WTC11 (cell line): ENCODE measurements at regions not wholly inside any gene's neighbourhood (a gene's known extent, or its start where the extent isn't known, plus 50 kb on each side); places are given as distances from the start of the nearest gene placed in this dataset.

ENCODE experiments used
- ATAC-seq: fragments of 200-7000 bp; cut with Tn5 transposase; 2 replicates; pipeline ENCODE4 v1.10.0; 2021; ENCODE audit warnings: mild to moderate bottlenecking, moderate library complexity
- CTCF ChIA-PET: fragments of 300-600 bp; sonication (Branson Sonifier 250); formaldehyde crosslinking; loops from one replicate; lab custom pipeline; 2021; ENCODE audit warnings: antibody characterized with exemption; lab: Charles Lee
- POLR2A ChIA-PET: fragments of 350-600 bp; sonication (Branson Sonifier 250); formaldehyde crosslinking; loops from one replicate; lab custom pipeline; 2021; ENCODE audit warnings: antibody characterized with exemption; lab: Charles Lee
- DNase-seq: peaks from one replicate; pipeline ENCODE4 v3.0.0; 2021; ENCODE audit warnings: low spot score
- H3K27ac Mint-ChIP-seq: 2 replicates; pipeline ENCODE4 v1.8.0; 2021; ENCODE audit warnings: mixed read lengths
- H3K27me3 Mint-ChIP-seq: 2 replicates; pipeline ENCODE4 v1.8.0; 2021; ENCODE audit warnings: low read depth, mild to moderate bottlenecking, moderate library complexity, mixed read lengths
- H3K36me3 Mint-ChIP-seq: 2 replicates; pipeline ENCODE4 v1.8.0; 2021; ENCODE audit warnings: mixed read lengths
- H3K4me1 Mint-ChIP-seq: 2 replicates; pipeline ENCODE4 v1.8.0; 2022; ENCODE audit warnings: mixed read lengths
- H3K4me3 Mint-ChIP-seq: 2 replicates; pipeline ENCODE4 v1.8.0; 2021; ENCODE audit warnings: mild to moderate bottlenecking, moderate library complexity, mixed read lengths
- H3K9me3 Mint-ChIP-seq: 2 replicates; pipeline ENCODE4 v1.8.0; 2021; ENCODE audit warnings: mixed read lengths
- ERG ChIP-seq: fragments of 250-450 bp; sonication (Bioruptor Pico); IDR thresholded peaks from 2 replicates; pipeline ENCODE4 v1.8.0; 2021; ENCODE audit warnings: mild to moderate bottlenecking
- FOXK1 ChIP-seq: sonication (generic); formaldehyde crosslinking; IDR thresholded peaks from 2 replicates; pipeline ENCODE4 v1.8.0; 2022; ENCODE audit warnings: mild to moderate bottlenecking, moderate library complexity, missing genetic modification reagents
- HMGXB4 ChIP-seq: sonication (generic); formaldehyde crosslinking; IDR thresholded peaks from 2 replicates; pipeline ENCODE4 v1.8.1; 2023; ENCODE audit warnings: mild to moderate bottlenecking, moderate library complexity, missing genetic modification reagents
- IRF1 ChIP-seq: sonication (generic); formaldehyde crosslinking; IDR thresholded peaks from 2 replicates; pipeline ENCODE4 v1.8.0; 2023; ENCODE audit warnings: missing genetic modification reagents
- MLX ChIP-seq: sonication (generic); formaldehyde crosslinking; IDR thresholded peaks from 2 replicates; pipeline ENCODE4 v1.8.1; 2023; ENCODE audit warnings: mild to moderate bottlenecking, missing genetic modification reagents, moderate library complexity
- NFE2L1 ChIP-seq: sonication (generic); formaldehyde crosslinking; IDR thresholded peaks from 2 replicates; pipeline ENCODE4 v1.8.1; 2023; ENCODE audit warnings: missing genetic modification reagents
- ZNF263 ChIP-seq: sonication (generic); formaldehyde crosslinking; IDR thresholded peaks from 2 replicates; pipeline ENCODE4 v1.8.1; 2022; ENCODE audit warnings: low read depth, mild to moderate bottlenecking, moderate library complexity, missing genetic modification reagents
- ZNF281 ChIP-seq: sonication (generic); formaldehyde crosslinking; IDR thresholded peaks from 2 replicates; pipeline ENCODE4 v1.8.0; 2023; ENCODE audit warnings: mild to moderate bottlenecking, missing genetic modification reagents
- ZNF416 ChIP-seq: fragments of 250-450 bp; sonication (Bioruptor Pico); IDR thresholded peaks from 2 replicates; pipeline ENCODE4 v1.9.0; 2021; ENCODE audit warnings: mild to moderate bottlenecking, inconsistent platforms
- ZNF425 ChIP-seq: fragments of 250-450 bp; sonication (Bioruptor Pico); conservative IDR thresholded peaks from 2 replicates; pipeline ENCODE4 v1.9.0; 2021; ENCODE audit warnings: mild to moderate bottlenecking
- ZNF532 ChIP-seq: fragments of 250-450 bp; sonication (Bioruptor Pico); IDR thresholded peaks from 2 replicates; pipeline ENCODE4 v1.9.0; 2021; ENCODE audit warnings: mild to moderate bottlenecking, borderline replicate concordance

GRCh38 chr18:69250305-69251151, 150.2 kb upstream of the DOK6 start:
- ATAC-seq, result no peak
- Mint-ChIP-seq H3K4me3 (no peak overlapping the region), H3K27ac (no peak overlapping the region), H3K36me3 (no peaks in the 10 kb centered on the region), H3K27me3 (no peaks in the 10 kb centered on the region), H3K9me3 (peaks cover 7% of the 10 kb centered on the region; the same call in 1 of the 2 replicates), H3K4me1 (no peaks in the 10 kb centered on the region)
- ChIA-PET CTCF (no interaction called here), POLR2A (no interaction called here)
- no peak for DNase-seq
- no peak for TF ChIP-seq FOXK1 (CRISPR knock-in tag)
- no peak for TF ChIP-seq NFE2L1 (CRISPR knock-in tag)
- TF ChIP-seq MLX, result no peak
- TF ChIP-seq ZNF263 (CRISPR knock-in tag), result no peak
- TF ChIP-seq IRF1 (CRISPR knock-in tag), result no peak
- no peak for TF ChIP-seq HMGXB4 (CRISPR knock-in tag)
- no peak for TF ChIP-seq ZNF532 (CRISPR knock-in tag)
- TF ChIP-seq ZNF416 (CRISPR knock-in tag), result no peak
- no peak for TF ChIP-seq ERG (CRISPR knock-in tag)
- TF ChIP-seq ZNF425, result no peak
- no peak for TF ChIP-seq ZNF281 (CRISPR knock-in tag)
